Thoracic aorta (tissue), 2 donors: ENCODE measurements at regions not wholly inside any gene's neighbourhood (a gene's known extent, or its start where the extent isn't known, plus 50 kb on each side); places are given as distances from the start of the nearest gene placed in this dataset.

Experiments used
- ATAC-seq: fragments of 150-250 bp; one replicate; pipeline ENCODE4 v1.8.0; 2017; ENCODE audit warnings: low read depth; ENCODE audit not compliant: insufficient number of reproducible peaks, low FRiP score
- DNase-seq: peaks from one replicate; pipeline ENCODE4 v3.0.0-alpha.2; 2020; ENCODE audit warnings: low spot score
- H3K27ac ChIP-seq, 2 donors: fragments of 200-600 bp; sonication (generic); 1 replicate in 1 of 2; 2 replicates in 1 of 2; pipeline ENCODE4 v1.5.1; 2016; ENCODE audit warnings: mild to moderate bottlenecking in 2 of 2, moderate library complexity in 2 of 2
- H3K27me3 ChIP-seq: fragments of 200-600 bp; sonication (generic); replicated peaks from 2 replicates; pipeline ENCODE4 v1.6.0; 2016; ENCODE audit warnings: mild to moderate bottlenecking; ENCODE audit not compliant: insufficient read depth
- H3K36me3 ChIP-seq: fragments of 200-600 bp; sonication (generic); one replicate; pipeline ENCODE4 v1.5.1; 2016
- H3K4me1 ChIP-seq, 2 donors: fragments of 200-600 bp; sonication (generic); 1 replicate in 1 of 2; 2 replicates in 1 of 2; pipeline versions ENCODE4 v1.5.1 to v1.6.0; 2016; ENCODE audit warnings: low read depth in 2 of 2, mild to moderate bottlenecking in 1 of 2; ENCODE audit not compliant: control insufficient read depth in 1 of 2
- H3K4me3 ChIP-seq: fragments of 200-600 bp; sonication (generic); 2 replicates; pipeline ENCODE4 v1.5.1; 2016; ENCODE audit warnings: mild to moderate bottlenecking
- H3K9me3 ChIP-seq: fragments of 200-600 bp; sonication (generic); 2 replicates; pipeline ENCODE4 v1.5.1; 2016
- TF ChIP-seq, protein P1 (sequence below): fragments of 200-600 bp; sonication (generic); IDR thresholded peaks from one replicate; pipeline ENCODE4 v1.5.1; 2019; ENCODE audit warnings: antibody characterized with exemption

DNA sequence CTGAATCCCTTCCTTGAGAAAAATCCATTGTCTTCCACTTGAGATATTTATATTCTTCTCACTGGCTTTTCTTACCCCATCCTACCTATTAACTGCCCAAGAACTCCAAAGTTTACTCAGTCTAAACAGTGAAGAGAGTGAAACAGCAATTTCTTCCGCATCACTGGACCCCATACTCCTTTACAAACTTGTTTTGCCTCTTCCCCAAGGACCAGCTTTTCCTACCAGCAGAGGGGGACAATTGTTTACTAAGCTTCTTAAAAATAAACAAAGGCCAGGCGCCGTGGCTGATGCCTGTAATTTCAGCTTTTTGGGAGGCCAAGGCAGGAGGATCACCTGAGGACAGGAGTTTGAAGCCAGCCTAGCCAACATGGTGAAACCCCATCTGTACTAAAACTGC, 52.0 kb downstream of the LRATD1 start:
- Histone ChIP-seq H3K27me3 (no peaks in the 10 kb centered on the region), H3K9me3 (no peaks in the 10 kb centered on the region), H3K36me3 (no peaks in the 10 kb centered on the region), H3K4me3 (no peak overlapping the region), H3K27ac (no peak overlapping the region), H3K4me1 (no peaks in the 10 kb centered on the region)
- DNase-seq (no peak), ATAC-seq (no peak)
- TF ChIP-seq, protein P1, sequence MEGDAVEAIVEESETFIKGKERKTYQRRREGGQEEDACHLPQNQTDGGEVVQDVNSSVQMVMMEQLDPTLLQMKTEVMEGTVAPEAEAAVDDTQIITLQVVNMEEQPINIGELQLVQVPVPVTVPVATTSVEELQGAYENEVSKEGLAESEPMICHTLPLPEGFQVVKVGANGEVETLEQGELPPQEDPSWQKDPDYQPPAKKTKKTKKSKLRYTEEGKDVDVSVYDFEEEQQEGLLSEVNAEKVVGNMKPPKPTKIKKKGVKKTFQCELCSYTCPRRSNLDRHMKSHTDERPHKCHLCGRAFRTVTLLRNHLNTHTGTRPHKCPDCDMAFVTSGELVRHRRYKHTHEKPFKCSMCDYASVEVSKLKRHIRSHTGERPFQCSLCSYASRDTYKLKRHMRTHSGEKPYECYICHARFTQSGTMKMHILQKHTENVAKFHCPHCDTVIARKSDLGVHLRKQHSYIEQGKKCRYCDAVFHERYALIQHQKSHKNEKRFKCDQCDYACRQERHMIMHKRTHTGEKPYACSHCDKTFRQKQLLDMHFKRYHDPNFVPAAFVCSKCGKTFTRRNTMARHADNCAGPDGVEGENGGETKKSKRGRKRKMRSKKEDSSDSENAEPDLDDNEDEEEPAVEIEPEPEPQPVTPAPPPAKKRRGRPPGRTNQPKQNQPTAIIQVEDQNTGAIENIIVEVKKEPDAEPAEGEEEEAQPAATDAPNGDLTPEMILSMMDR = no peak

DNA sequence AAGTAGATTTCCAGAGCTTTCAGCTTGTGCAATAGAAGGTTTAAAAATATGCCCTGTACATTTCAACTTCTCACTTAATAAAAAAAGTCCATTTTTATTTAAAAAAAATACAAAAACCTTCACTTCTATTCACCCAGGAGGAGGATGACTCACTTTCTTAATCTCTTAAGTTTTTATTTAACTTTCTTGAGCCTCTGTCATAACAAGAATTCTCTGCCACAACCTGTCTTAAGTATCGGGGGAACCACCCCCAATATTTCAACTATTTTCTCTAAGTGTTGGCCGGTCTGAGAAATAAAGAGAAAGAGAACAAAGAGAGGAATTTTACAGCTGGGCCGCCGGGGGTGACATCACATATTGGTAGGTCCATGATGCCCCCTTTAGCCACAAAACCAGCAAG, 58.4 kb downstream of the LRATD1 start:
- H3K27ac ChIP-seq = no peak overlapping the region
- H3K4me1 ChIP-seq = no peaks in the 10 kb centered on the region
- H3K4me3 ChIP-seq = no peak overlapping the region
- DNase-seq = no peak
- ATAC-seq = no peak
- no peaks in the 10 kb centered on the region for H3K36me3 ChIP-seq
- H3K27me3 ChIP-seq = no peaks in the 10 kb centered on the region
- TF ChIP-seq, protein P1 = no peak
- no peaks in the 10 kb centered on the region for H3K9me3 ChIP-seq

DNA sequence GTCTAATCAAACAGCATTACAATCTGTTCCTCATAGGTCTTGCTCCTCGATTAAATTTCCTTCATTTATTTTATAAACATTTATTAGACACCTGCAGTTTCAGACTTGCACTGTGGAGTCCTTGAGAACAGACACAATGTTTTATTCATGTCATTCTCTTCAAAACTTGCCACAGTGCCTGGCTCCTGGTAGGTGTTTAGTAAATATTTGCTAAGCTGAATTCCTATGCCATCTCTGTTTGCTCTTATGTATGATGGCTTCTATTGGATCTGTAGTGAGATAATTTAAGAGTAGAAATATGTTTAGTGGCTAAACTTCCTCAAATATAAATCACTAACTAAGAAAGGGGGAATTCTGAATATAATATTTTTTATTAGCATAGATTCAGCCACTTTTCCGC, 61.4 kb downstream of the LRATD1 start:
- no peaks in the 10 kb centered on the region for H3K4me1 ChIP-seq
- H3K9me3 ChIP-seq = no peaks in the 10 kb centered on the region
- ATAC-seq = no peak
- H3K36me3 ChIP-seq = no peaks in the 10 kb centered on the region
- TF ChIP-seq, protein P1 = no peak
- no peaks in the 10 kb centered on the region for H3K27me3 ChIP-seq
- DNase-seq = no peak
- no peak overlapping the region for H3K27ac ChIP-seq
- H3K4me3 ChIP-seq = no peak overlapping the region

DNA sequence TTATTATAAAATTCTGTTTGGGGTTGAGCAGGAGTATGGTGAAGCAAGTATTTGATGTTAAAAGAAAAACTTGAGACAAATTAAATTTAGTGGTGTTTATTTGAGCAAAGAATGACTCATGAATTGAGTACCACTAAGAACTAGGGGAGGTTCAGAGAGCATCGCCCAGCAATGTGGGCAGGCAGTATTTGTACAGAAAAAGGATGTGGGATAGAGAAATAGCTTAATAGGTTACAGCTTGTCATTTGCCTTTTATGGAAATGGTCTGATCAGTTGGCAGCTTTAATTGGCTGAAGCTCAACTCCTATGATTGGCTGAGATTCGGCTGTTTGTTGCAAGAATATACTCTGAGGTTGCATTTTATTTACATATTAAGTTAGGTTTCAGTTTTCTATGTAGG, 68.2 kb downstream of the LRATD1 start:
- H3K4me1 ChIP-seq = no peaks in the 10 kb centered on the region

DNA sequence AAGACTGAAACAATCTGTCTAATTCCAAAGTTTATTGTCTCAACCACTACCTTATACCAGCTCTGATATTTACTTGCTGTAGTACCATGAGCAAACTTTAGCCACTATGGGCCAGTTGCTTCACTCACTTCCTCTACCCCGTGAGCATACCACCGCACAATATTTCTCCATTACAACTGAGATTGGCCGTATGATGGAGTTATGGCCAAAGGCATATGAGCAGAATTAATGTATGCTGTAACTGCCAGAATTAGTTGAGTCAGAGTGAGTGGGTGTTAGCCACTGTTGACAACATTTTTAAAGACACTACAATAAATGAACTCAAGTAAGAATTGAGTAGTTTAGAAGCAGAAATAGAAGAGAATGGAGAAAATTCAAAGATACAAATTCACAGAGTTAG, 69.7 kb downstream of the LRATD1 start:
- H3K27me3 ChIP-seq = no peaks in the 10 kb centered on the region
- no peaks in the 10 kb centered on the region for H3K4me1 ChIP-seq
- DNase-seq (no peak), ATAC-seq (no peak)
- H3K36me3 ChIP-seq = no peaks in the 10 kb centered on the region
- TF ChIP-seq, protein P1 = no peak
- no peaks in the 10 kb centered on the region for H3K9me3 ChIP-seq
- no peak overlapping the region for H3K4me3 ChIP-seq
- H3K27ac ChIP-seq = no peak overlapping the region

More for the DNA sequence above, 68.2 kb downstream of the LRATD1 start:
- no peaks in the 10 kb centered on the region for H3K9me3 ChIP-seq
- H3K4me3 ChIP-seq = no peak overlapping the region
- no peak for DNase-seq
- H3K36me3 ChIP-seq = no peaks in the 10 kb centered on the region
- H3K27ac ChIP-seq = no peak overlapping the region
- TF ChIP-seq, protein P1 = no peak
- no peak for ATAC-seq
- no peaks in the 10 kb centered on the region for H3K27me3 ChIP-seq
